ENCODE measurements at regions not wholly inside any gene's neighbourhood (a gene's known extent, or its start where the extent isn't known, plus 50 kb on each side); places are given as distances from the start of the nearest gene placed in this dataset.

GRCh38 chr13:33405371-33405770 lies 119.8 kb upstream of the STARD13 start:
- Histone ChIP-seq H3K4me1 (ENCODE audit: insufficient read depth) (no peaks in the 10 kb centered on the region), H3K9me3 (no peaks in the 10 kb centered on the region), H3K27ac (no peak overlapping the region), H3K4me3 (no peak overlapping the region), H3K27me3 (no peaks in the 10 kb centered on the region), H3K36me3 (no peaks in the 10 kb centered on the region)
- no peak for DNase-seq
- WGBS, 3 donors, result 81 to 85% (median 82%) methylated on average over 2 of the region's 2 CpGs
- no peak for TF ChIP-seq POLR2A (IDR thresholded peaks at IDR 0.05)
- TF ChIP-seq CTCF (IDR thresholded peaks at IDR 0.05), result no peak
- TF ChIP-seq EP300 (IDR thresholded peaks at IDR 0.05), result no peak
- intact Hi-C loops (cut with DNase I), result no loop called here

DNA sequence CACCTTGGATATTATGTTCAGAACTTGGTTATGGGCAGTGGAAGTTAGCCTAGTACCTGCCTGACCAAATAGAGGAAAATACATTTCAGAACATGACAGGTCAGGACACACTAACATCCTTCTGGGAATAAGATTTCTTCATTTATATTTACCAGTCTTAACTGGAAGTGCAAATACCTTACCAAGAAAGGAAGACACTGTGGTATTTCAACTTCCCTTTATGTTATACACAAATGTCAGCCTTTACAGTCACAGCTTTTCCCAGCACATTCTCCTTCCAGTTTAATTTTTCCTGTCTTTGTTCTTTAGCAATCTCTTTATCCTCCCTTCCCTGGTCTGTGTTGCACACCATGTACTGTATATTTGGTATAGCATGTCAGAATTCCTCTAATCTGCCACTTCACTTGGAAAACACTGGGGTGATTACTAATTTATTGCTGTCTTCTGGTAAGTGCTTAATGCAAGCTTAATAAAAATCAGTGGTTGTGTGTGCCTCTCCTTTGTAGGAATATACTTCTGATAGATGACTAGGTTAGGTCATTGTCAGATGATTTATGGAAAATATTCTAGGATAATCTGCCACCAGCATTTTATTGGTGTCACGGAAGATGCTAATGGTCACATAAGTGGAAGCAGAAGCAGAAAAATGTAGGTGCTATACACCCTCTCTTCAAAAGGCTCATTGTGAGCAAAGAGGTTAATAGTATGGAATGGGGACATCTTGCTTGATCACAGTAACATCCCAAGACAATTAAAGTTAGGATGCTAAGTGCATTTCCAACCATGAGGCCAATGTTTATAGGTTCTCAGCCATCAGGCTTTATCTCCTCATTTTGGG lies 124.3 kb upstream of the STARD13 start:
- H3K9me3 ChIP-seq, result no peaks in the 10 kb centered on the region
- no peak for DNase-seq
- no peak for TF ChIP-seq CTCF (IDR thresholded peaks at IDR 0.05)
- TF ChIP-seq POLR2A (IDR thresholded peaks at IDR 0.05), result no peak
- TF ChIP-seq EP300 (IDR thresholded peaks at IDR 0.05), result no peak
- no peaks in the 10 kb centered on the region for H3K36me3 ChIP-seq
- no peaks in the 10 kb centered on the region for H3K27me3 ChIP-seq
- no peak overlapping the region for H3K4me3 ChIP-seq
- WGBS, 3 donors, result 97 to 100% (median 100%) methylated on average over 1 of the region's 1 CpG
- H3K4me1 ChIP-seq (ENCODE audit: insufficient read depth), result no peaks in the 10 kb centered on the region
- intact Hi-C loops (cut with DNase I), result no loop called here
- no peak overlapping the region for H3K27ac ChIP-seq

DNA sequence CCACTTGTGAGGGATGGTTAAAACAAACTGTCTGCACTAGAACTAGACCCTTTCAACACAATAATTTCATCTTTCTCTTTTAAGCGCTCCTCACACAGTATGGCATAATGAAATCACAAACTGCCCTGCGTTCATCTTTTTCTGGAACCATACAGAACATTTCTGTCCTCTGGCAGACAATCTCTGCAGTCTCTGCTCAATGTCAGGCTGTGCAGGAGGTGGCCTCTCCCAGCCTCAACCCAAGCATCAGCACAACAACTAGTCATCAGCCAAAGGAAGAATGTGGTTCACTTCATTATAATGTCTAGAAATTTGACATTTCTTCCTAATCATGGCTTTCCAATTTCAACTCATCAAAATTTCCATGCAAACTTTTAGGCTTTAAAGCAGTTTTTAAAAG lies 125.1 kb upstream of the STARD13 start:
- no peak for DNase-seq
- Histone ChIP-seq H3K36me3 (no peaks in the 10 kb centered on the region), H3K27ac (no peak overlapping the region), H3K27me3 (no peaks in the 10 kb centered on the region), H3K4me3 (no peak overlapping the region), H3K4me1 (ENCODE audit: insufficient read depth) (no peaks in the 10 kb centered on the region), H3K9me3 (no peaks in the 10 kb centered on the region)
- TF ChIP-seq CTCF (IDR thresholded peaks at IDR 0.05) (no peak), POLR2A (IDR thresholded peaks at IDR 0.05) (no peak), EP300 (IDR thresholded peaks at IDR 0.05) (no peak)
- intact Hi-C loops (cut with DNase I), result no loop called here
- 94 to 100% (median 99%) methylated on average over 2 of the region's 2 CpGs for WGBS, 3 donors

DNA sequence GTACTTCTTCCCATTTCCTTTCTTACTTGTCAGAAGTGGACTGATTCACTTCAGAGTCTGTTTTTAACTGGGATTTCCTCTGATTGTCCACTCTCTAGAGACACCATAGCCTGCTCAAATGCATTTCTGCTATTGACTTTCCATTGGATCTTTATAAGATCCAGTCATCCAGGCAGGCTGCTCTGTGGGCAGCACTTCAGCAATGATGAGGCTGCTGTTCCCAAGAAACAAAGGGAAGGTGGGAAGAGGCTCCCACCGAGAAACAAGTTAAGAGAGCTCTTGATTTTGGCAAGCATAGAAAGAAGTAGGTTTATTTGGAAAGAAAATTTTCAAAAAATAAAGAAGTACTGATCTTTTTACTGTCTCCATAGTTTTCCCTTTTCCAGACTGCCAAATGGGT lies 125.8 kb upstream of the STARD13 start:
- DNase-seq, result no peak
- Histone ChIP-seq H3K27ac (no peak overlapping the region), H3K9me3 (no peaks in the 10 kb centered on the region), H3K4me3 (no peak overlapping the region), H3K4me1 (ENCODE audit: insufficient read depth) (no peaks in the 10 kb centered on the region), H3K27me3 (no peaks in the 10 kb centered on the region), H3K36me3 (no peaks in the 10 kb centered on the region)
- intact Hi-C loops (cut with DNase I), result no loop called here
- 69 to 78% (median 75%) methylated on average over 1 of the region's 1 CpG for WGBS, 3 donors
- no peak for TF ChIP-seq POLR2A (IDR thresholded peaks at IDR 0.05)
- TF ChIP-seq EP300 (IDR thresholded peaks at IDR 0.05), result no peak
- TF ChIP-seq CTCF (IDR thresholded peaks at IDR 0.05), result no peak

Data from ovary (tissue), 7 donors.